ENCODE measurements at regions not wholly inside any gene's neighbourhood (a gene's known extent, or its start where the extent isn't known, plus 50 kb on each side); places are given as distances from the start of the nearest gene placed in this dataset.
A peak's percentile ranks its signal among the peaks of the same experiment; 100 is the strongest.

DNA sequence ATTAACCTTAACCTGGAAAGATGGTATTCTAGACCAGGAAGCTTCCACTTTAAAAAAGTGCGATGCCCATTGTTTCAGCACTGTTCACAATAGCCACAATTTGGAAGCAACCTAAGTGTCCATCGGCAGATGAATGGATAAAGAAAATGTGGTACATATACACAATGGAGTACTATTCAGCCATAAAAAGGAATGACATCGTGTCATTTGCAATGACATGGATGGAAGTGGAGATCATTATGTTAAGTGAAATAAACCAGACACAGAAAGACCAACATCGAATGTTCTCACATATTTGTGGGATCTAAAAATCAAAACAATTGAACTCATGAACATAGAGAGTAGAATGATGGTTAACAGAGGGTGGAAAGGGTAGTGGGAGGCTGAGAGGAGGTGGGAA, 94.2 kb downstream of the NR2F2 start:
- H3K9me3 ChIP-seq (ENCODE audit: control insufficient read depth, insufficient read depth, low read length) = no peaks in the 10 kb centered on the region
- peaks cover 27% of the 10 kb centered on the region for H3K27me3 ChIP-seq (ENCODE audit: control insufficient read depth, insufficient read depth, low read length)
- TF ChIP-seq, protein P1, sequence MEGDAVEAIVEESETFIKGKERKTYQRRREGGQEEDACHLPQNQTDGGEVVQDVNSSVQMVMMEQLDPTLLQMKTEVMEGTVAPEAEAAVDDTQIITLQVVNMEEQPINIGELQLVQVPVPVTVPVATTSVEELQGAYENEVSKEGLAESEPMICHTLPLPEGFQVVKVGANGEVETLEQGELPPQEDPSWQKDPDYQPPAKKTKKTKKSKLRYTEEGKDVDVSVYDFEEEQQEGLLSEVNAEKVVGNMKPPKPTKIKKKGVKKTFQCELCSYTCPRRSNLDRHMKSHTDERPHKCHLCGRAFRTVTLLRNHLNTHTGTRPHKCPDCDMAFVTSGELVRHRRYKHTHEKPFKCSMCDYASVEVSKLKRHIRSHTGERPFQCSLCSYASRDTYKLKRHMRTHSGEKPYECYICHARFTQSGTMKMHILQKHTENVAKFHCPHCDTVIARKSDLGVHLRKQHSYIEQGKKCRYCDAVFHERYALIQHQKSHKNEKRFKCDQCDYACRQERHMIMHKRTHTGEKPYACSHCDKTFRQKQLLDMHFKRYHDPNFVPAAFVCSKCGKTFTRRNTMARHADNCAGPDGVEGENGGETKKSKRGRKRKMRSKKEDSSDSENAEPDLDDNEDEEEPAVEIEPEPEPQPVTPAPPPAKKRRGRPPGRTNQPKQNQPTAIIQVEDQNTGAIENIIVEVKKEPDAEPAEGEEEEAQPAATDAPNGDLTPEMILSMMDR (IDR thresholded peaks at IDR 0.05; ENCODE audit: low read depth, low read length) = no peak
- DNase-seq (ENCODE audit: low read depth, low spot score) = no peak
- ChIA-PET POLR2A (no interaction called here), CTCF (no interaction called here)
- no peak overlapping the region for H3K27ac ChIP-seq (ENCODE audit: low read depth, low read length)
- H3K4me3 ChIP-seq (ENCODE audit: low read depth, low read length) = no peak overlapping the region

- ChIA-PET POLR2A (interaction anchor here (0.6 to 0.7 kb wide), 3 partner anchors 12 to 1754 kb away, joined by 4 to 9 read pairs (median 5); no protein-coding TSS in a partner anchor), CTCF (interaction anchor here (1.5 kb wide), 1 partner anchor 72 kb away, joined by 8 read pairs; no protein-coding TSS in a partner anchor)
- Histone ChIP-seq H3K27me3 (ENCODE audit: control insufficient read depth, insufficient read depth, low read length) (peaks cover 5% of the 10 kb centered on the region), H3K4me3 (ENCODE audit: low read depth, low read length) (no peak overlapping the region), H3K9me3 (ENCODE audit: control insufficient read depth, insufficient read depth, low read length) (no peaks in the 10 kb centered on the region), H3K27ac (ENCODE audit: low read depth, low read length) (no peak overlapping the region)
- TF ChIP-seq, protein P1 (IDR thresholded peaks at IDR 0.05; ENCODE audit: low read depth, low read length) = no peak
- peak; percentile 76 for DNase-seq (ENCODE audit: low read depth, low spot score)
Measured at GRCh38 chr15:96428742-96429141, 98.2 kb downstream of the NR2F2 start.

GRCh38 chr15:96431786-96432185, 101.3 kb downstream of the NR2F2 start:
- ChIA-PET POLR2A (no interaction called here), CTCF (no interaction called here)
- no peak overlapping the region for H3K4me3 ChIP-seq (ENCODE audit: low read depth, low read length)
- H3K27me3 ChIP-seq (ENCODE audit: control insufficient read depth, insufficient read depth, low read length) = no peaks in the 10 kb centered on the region
- H3K9me3 ChIP-seq (ENCODE audit: control insufficient read depth, insufficient read depth, low read length) = no peaks in the 10 kb centered on the region
- no peak for DNase-seq (ENCODE audit: low read depth, low spot score)
- TF ChIP-seq, protein P1 (IDR thresholded peaks at IDR 0.05; ENCODE audit: low read depth, low read length) = no peak
- no peak overlapping the region for H3K27ac ChIP-seq (ENCODE audit: low read depth, low read length)

- H3K9me3 ChIP-seq (ENCODE audit: control insufficient read depth, insufficient read depth, low read length) = no peaks in the 10 kb centered on the region
- TF ChIP-seq, protein P1 (IDR thresholded peaks at IDR 0.05; ENCODE audit: low read depth, low read length) = no peak
- POLR2A ChIA-PET = no interaction called here
- H3K27ac ChIP-seq (ENCODE audit: low read depth, low read length) = no peak overlapping the region
- H3K4me3 ChIP-seq (ENCODE audit: low read depth, low read length) = no peak overlapping the region
- no peak for DNase-seq (ENCODE audit: low read depth, low spot score)
- CTCF ChIA-PET = interaction anchor here (0.6 kb wide), 1 partner anchor 623 kb away, joined by 7 read pairs; no protein-coding TSS in a partner anchor
- H3K27me3 ChIP-seq (ENCODE audit: control insufficient read depth, insufficient read depth, low read length) = no peaks in the 10 kb centered on the region
Measured at GRCh38 chr15:96435022-96435421, 104.5 kb downstream of the NR2F2 start.

DNA sequence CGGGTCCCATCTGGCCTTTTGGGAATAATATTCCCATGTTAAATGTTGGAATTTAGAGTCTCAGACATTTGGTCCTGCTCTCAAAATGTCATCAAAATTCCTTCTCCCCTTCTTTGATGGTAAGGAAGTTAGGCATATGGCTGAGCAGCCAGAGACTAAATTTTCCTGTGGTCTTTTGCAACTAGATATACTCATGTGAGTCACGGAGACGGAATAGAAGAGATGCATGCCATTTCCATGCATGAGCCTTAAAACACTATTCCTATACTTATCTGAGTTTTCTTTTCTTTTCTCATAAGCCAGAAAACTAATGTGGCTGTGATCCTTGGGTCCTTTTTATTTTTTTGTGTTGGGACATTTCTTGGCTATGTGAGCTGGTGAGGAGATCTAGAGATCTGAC, 105.3 kb downstream of the NR2F2 start:
- Histone ChIP-seq H3K4me3 (ENCODE audit: low read depth, low read length) (no peak overlapping the region), H3K27ac (ENCODE audit: low read depth, low read length) (no peak overlapping the region), H3K9me3 (ENCODE audit: control insufficient read depth, insufficient read depth, low read length) (no peaks in the 10 kb centered on the region), H3K27me3 (ENCODE audit: control insufficient read depth, insufficient read depth, low read length) (no peaks in the 10 kb centered on the region)
- no peak for DNase-seq (ENCODE audit: low read depth, low spot score)
- CTCF ChIA-PET = no interaction called here
- TF ChIP-seq, protein P1 (IDR thresholded peaks at IDR 0.05; ENCODE audit: low read depth, low read length) = no peak
- POLR2A ChIA-PET = no interaction called here
